GM23248 (cell line): ENCODE measurements at regions not wholly inside any gene's neighbourhood (a gene's known extent, or its start where the extent isn't known, plus 50 kb on each side); places are given as distances from the start of the nearest gene placed in this dataset.

ENCODE experiments used
- EZH2 ChIP-seq: fragments of 200-600 bp; sonication (generic); IDR thresholded peaks from 2 replicates; pipeline ENCODE4 v1.6.1; 2018; ENCODE audit warnings: antibody characterized with exemption, mild to moderate bottlenecking; ENCODE audit not compliant: insufficient read depth, poor library complexity, severe bottlenecking
- EZH2phosphoT487 ChIP-seq: fragments of 200-600 bp; sonication (generic); IDR thresholded peaks from 2 replicates; pipeline ENCODE4 v1.6.1; 2018; ENCODE audit warnings: antibody characterized with exemption, moderate library complexity, mild to moderate bottlenecking, low read depth; ENCODE audit not compliant: insufficient read depth

GRCh38 chrX:4964112-4964511, 1250.7 kb upstream of the PRKX start:
- TF ChIP-seq EZH2phosphoT487 (no peak), EZH2 (no peak)
